K562 (cell line): ENCODE measurements at regions not wholly inside any gene's neighbourhood (a gene's known extent, or its start where the extent isn't known, plus 50 kb on each side); places are given as distances from the start of the nearest gene placed in this dataset.

ENCODE experiments used
- ATAC-seq: fragments of 200-7000 bp; cut with Tn5 transposase; 3 replicates; pipeline ENCODE4 v1.9.1; 2020; ENCODE audit warnings: moderate library complexity
- BruUV-seq: library from RNA; stranded (reverse); fragments of 400-500 nt; replicated peaks from 2 replicates; lab custom pipeline; 2021; lab: Mats Ljungman, UMichigan
- CTCF ChIA-PET: fragments of 300-600 bp; formaldehyde crosslinking; extraction: SDS; loops from one replicate; lab custom pipeline; 2021; ENCODE audit warnings: low intra/inter-chr PET ratio; lab: Yijun Ruan, JAX
- POLR2A ChIA-PET: fragments of 300-600, 350-650 bp; sonication (Branson Sonifier 250); formaldehyde crosslinking; extraction: SDS; loops from one replicate; lab custom pipeline; 2021; ENCODE audit warnings: antibody characterized with exemption, inconsistent platforms; lab: Yijun Ruan, JAX
- DNase-seq, 4 experiments: peaks; one replicate each; pipeline versions ENCODE4 v3.0.0 to v3.0.0-alpha.2; 2011 to 2018; ENCODE audit warnings: low spot score in 3 of 4, mixed read lengths in 3 of 4; ENCODE audit errors: extremely low read depth in 1 of 4
- FAIRE-seq: peaks from 2 replicates; lab custom pipeline; 2011; peaks lifted over from hg19 to GRCh38; lab: Jason Lieb, UNC
- H2AFZ ChIP-seq: 2 replicates; pipeline ENCODE4 v1.6.0; 2011; ENCODE audit warnings: low read depth, low read length, control low read depth, inconsistent platforms
- H3K27ac ChIP-seq: fragments of 200-600 bp; 3 replicates; pipeline ENCODE4 v1.8.0; 2011; ENCODE audit warnings: low read depth, mild to moderate bottlenecking, control low read depth, inconsistent platforms, low read length, moderate library complexity, mixed read lengths; ENCODE audit errors: extremely low read depth
- H3K27me3 ChIP-seq, 2 experiments: fragments of 300-600 bp in 1 of 2; 2 replicates in 1 of 2; 3 replicates in 1 of 2; pipeline versions ENCODE4 v1.6.0 to v1.8.0; 2011; ENCODE audit warnings: inconsistent platforms in 2 of 2, low read length in 2 of 2, mild to moderate bottlenecking in 1 of 2, mixed read lengths in 1 of 2, moderate library complexity in 1 of 2; ENCODE audit not compliant: control insufficient read depth in 2 of 2, insufficient read depth in 2 of 2
- H3K36me3 ChIP-seq: fragments of 300-600 bp; 3 replicates; pipeline ENCODE4 v1.8.0; 2011; ENCODE audit warnings: mild to moderate bottlenecking, low read length, inconsistent platforms; ENCODE audit not compliant: control insufficient read depth, insufficient read depth
- H3K4me1 ChIP-seq, 2 experiments: fragments of 200-600 bp in 1 of 2; replicated peaks in 1 of 2; 2 replicates in 1 of 2; 3 replicates in 1 of 2; pipeline versions ENCODE4 v1.5.1 to v1.8.0; 2011; ENCODE audit warnings: inconsistent platforms in 2 of 2, low read length in 2 of 2, mild to moderate bottlenecking in 1 of 2, mixed read lengths in 1 of 2, moderate library complexity in 1 of 2; ENCODE audit not compliant: control insufficient read depth in 2 of 2, insufficient read depth in 2 of 2
- H3K4me2 ChIP-seq: 2 replicates; pipeline ENCODE4 v1.6.1; 2011; ENCODE audit warnings: low read length, control low read depth, inconsistent platforms, mixed read lengths; ENCODE audit not compliant: insufficient read depth
- H3K4me3 ChIP-seq: fragments of 200-600 bp; sonication (generic), shearing (Covaris generic); 2 replicates; pipeline ENCODE4 v1.5.1; 2016; ENCODE audit warnings: control low read depth, inconsistent platforms
- H3K79me2 ChIP-seq: fragments of 200-600 bp; 3 replicates; pipeline ENCODE4 v1.8.0; 2011; ENCODE audit warnings: low read length, inconsistent platforms; ENCODE audit not compliant: control insufficient read depth, insufficient read depth
- H3K9ac ChIP-seq, 2 experiments: 2 replicates each; pipeline versions ENCODE4 v1.6.0 to v1.6.1; 2011; ENCODE audit warnings: low read depth in 2 of 2, low read length in 2 of 2, control low read depth in 1 of 2, inconsistent platforms in 1 of 2, mild to moderate bottlenecking in 1 of 2, mixed read lengths in 1 of 2; ENCODE audit not compliant: insufficient read depth in 1 of 2
- H3K9me1 ChIP-seq: one replicate; pipeline ENCODE4 v1.6.0; 2011; ENCODE audit warnings: inconsistent platforms, mild to moderate bottlenecking, low read length, moderate library complexity; ENCODE audit not compliant: control insufficient read depth, insufficient read depth
- H3K9me3 ChIP-seq: replicated peaks from 2 replicates; pipeline ENCODE4 v1.5.1; 2011; ENCODE audit warnings: low read depth, low read length, inconsistent platforms; ENCODE audit not compliant: control insufficient read depth, insufficient read depth
- H4K20me1 ChIP-seq: replicated peaks from 2 replicates; pipeline ENCODE4 v1.6.1; 2011; ENCODE audit warnings: low read length, inconsistent platforms, mixed read lengths; ENCODE audit not compliant: control insufficient read depth, insufficient read depth
- ARID2 ChIP-seq: fragments of 450-650 bp; IDR thresholded peaks from 2 replicates; pipeline ENCODE4 v1.6.1; 2017; ENCODE audit warnings: antibody characterized with exemption, mild to moderate bottlenecking
- ARNT ChIP-seq, 2 experiments: fragments of 450-650 bp; IDR thresholded peaks; 2 replicates each; pipeline ENCODE4 v1.6.1; 2016; ENCODE audit warnings: mild to moderate bottlenecking in 1 of 2
- CHD4 ChIP-seq: fragments of 200-600 bp; sonication (generic); IDR thresholded peaks from 3 replicates; pipeline ENCODE4 v1.6.1; 2012; ENCODE audit warnings: low read depth, mild to moderate bottlenecking, mixed read lengths, low read length, inconsistent platforms; ENCODE audit not compliant: insufficient read depth, insufficient replicate concordance, poor library complexity, severe bottlenecking
- HNRNPL ChIP-seq: fragments of 200-400 bp; formaldehyde crosslinking; IDR thresholded peaks from 2 replicates; pipeline ENCODE4 v1.6.1; 2017; ENCODE audit warnings: low read depth, mild to moderate bottlenecking, low read length
- KLF13 ChIP-seq: fragments of 450-650 bp; IDR thresholded peaks from 2 replicates; pipeline ENCODE4 v1.6.1; 2016; ENCODE audit warnings: missing genetic modification characterization, low read depth, mild to moderate bottlenecking, missing compliant biosample characterization, moderate library complexity, borderline replicate concordance
- MAFG ChIP-seq: fragments of 450-650 bp; conservative IDR thresholded peaks from 2 replicates; pipeline ENCODE4 v1.6.1; 2016; ENCODE audit warnings: missing genetic modification characterization, missing compliant biosample characterization
- NFATC3 ChIP-seq: fragments of 450-650 bp; IDR thresholded peaks from 2 replicates; pipeline ENCODE4 v1.6.1; 2017; ENCODE audit warnings: mild to moderate bottlenecking
- NONO ChIP-seq, 2 experiments: fragments of 200-400 bp in 1 of 2; fragments of 450-650 bp in 1 of 2; formaldehyde crosslinking in 1 of 2; IDR thresholded peaks; 2 replicates each; pipeline ENCODE4 v1.6.1; 2017; ENCODE audit warnings: low read depth in 2 of 2, mild to moderate bottlenecking in 2 of 2, moderate library complexity in 2 of 2, low read length in 1 of 2
- OTX1 ChIP-seq: fragments of 450-650 bp; formaldehyde crosslinking; IDR thresholded peaks from 2 replicates; pipeline ENCODE4 v1.4.0; 2022; ENCODE audit warnings: mild to moderate bottlenecking
- RB1 ChIP-seq: fragments of 450-650 bp; IDR thresholded peaks from 2 replicates; pipeline ENCODE4 v1.6.1; 2017; ENCODE audit warnings: low read depth, mild to moderate bottlenecking
- TARDBP ChIP-seq: fragments of 450-650 bp; IDR thresholded peaks from 2 replicates; pipeline ENCODE4 v1.6.1; 2016
- U2AF1 ChIP-seq: fragments of 200-400 bp; formaldehyde crosslinking; optimal IDR thresholded peaks from 2 replicates; pipeline ENCODE3; 2017; ENCODE audit warnings: mild to moderate bottlenecking, low read depth, low read length, moderate library complexity
- USF2 ChIP-seq: sonication (generic); formaldehyde crosslinking; IDR thresholded peaks from 2 replicates; pipeline ENCODE4 v1.5.0; 2020; ENCODE audit warnings: missing genetic modification reagents
- ZBED1 ChIP-seq: IDR thresholded peaks from 2 replicates; pipeline ENCODE4 v1.6.1; 2014
- ZBTB9 ChIP-seq: fragments of 450-650 bp; formaldehyde crosslinking; IDR thresholded peaks from 2 replicates; pipeline ENCODE4 v1.4.0; 2020; ENCODE audit warnings: mild to moderate bottlenecking, moderate library complexity
- ZC3H4 ChIP-seq: sonication (generic); formaldehyde crosslinking; IDR thresholded peaks from 2 replicates; pipeline ENCODE4 v1.9.0; 2021; ENCODE audit warnings: missing genetic modification reagents, borderline replicate concordance
- ZNF217 ChIP-seq: sonication (generic); formaldehyde crosslinking; IDR thresholded peaks from 2 replicates; pipeline ENCODE4 v1.8.0; 2022; ENCODE audit warnings: mild to moderate bottlenecking, missing genetic modification reagents
- ZNF408 ChIP-seq: fragments of 250-450 bp; sonication (Bioruptor Pico); IDR thresholded peaks from 2 replicates; pipeline ENCODE4 v1.4.0; 2020; ENCODE audit warnings: low read depth, mild to moderate bottlenecking, moderate library complexity
- ZNF445 ChIP-seq: fragments of 250-450 bp; sonication (Bioruptor Pico); IDR thresholded peaks from 2 replicates; pipeline ENCODE4 v1.4.0; 2020; ENCODE audit warnings: low read depth, mild to moderate bottlenecking, moderate library complexity
- WGBS: fragments of 100-300 bp; shearing (Covaris generic); methylation state at CpG from one replicate; pipeline ENCODE4 v1.1.6; 2016; ENCODE audit warnings: low coverage, mixed read lengths; ENCODE audit not compliant: insufficient coverage; ENCODE audit errors: missing lambda C conversion rate; 5-methylcytosine and 5-hydroxymethylcytosine counted together
- in situ Hi-C: fragments of 300-500 bp; cut with MboI; formaldehyde crosslinking; loops from 4 replicates; pipeline ENCODE4 v1.15.0; 2018; ENCODE audit warnings: inconsistent platforms, mixed read lengths
- intact Hi-C: fragments of 100-400 bp; cut with micrococcal nuclease; formaldehyde crosslinking; loops from 2 replicates; pipeline ENCODE4 v1.14.2; 2022

GRCh38 chr2:226327830-226328229 is 471.8 kb downstream of the IRS1 start:
- intact Hi-C loops = no loop called here
- no peak overlapping the region for H3K9ac ChIP-seq

GRCh38 chr2:226325526-226325925 is 474.1 kb downstream of the IRS1 start:
- intact Hi-C loops (no loop called here), in situ Hi-C loops (no loop called here)
- no peak overlapping the region for H3K4me3 ChIP-seq
- ChIA-PET POLR2A (no interaction called here), CTCF (no interaction called here)
- H2AFZ ChIP-seq = no peak overlapping the region
- DNase-seq (no peak), FAIRE-seq (no peak), ATAC-seq (no peak)
- TF ChIP-seq NFATC3 (no peak), ARNT (IDR thresholded peaks at IDR 0.05) (no peak), NONO (IDR thresholded peaks at IDR 0.05; ENCODE audit: low read depth in 2 of 2, low read length in 1 of 2) (no peak), USF2 (CRISPR knock-in tag) (no peak), ARID2 (no peak), ZC3H4 (no peak), HNRNPL (no peak), ZBED1 (no peak), ZNF408 (no peak), U2AF1 (no peak), MAFG (tag) (no peak), KLF13 (tag) (no peak), CHD4 (no peak), ZBTB9 (CRISPR knock-in tag) (no peak)
- H3K9me1 ChIP-seq = no peaks in the 10 kb centered on the region
- no peak overlapping the region for H3K4me2 ChIP-seq
- no peaks in the 10 kb centered on the region for H3K36me3 ChIP-seq
- no peaks in the 10 kb centered on the region for H3K9me3 ChIP-seq
- H3K27me3 ChIP-seq = no peaks in the 10 kb centered on the region
- no peaks in the 10 kb centered on the region for H4K20me1 ChIP-seq
- H3K4me1 ChIP-seq = no peaks in the 10 kb centered on the region
- no peaks in the 10 kb centered on the region for H3K79me2 ChIP-seq
- no peak overlapping the region for H3K9ac ChIP-seq
- no peak overlapping the region for H3K27ac ChIP-seq
- BruUV-seq = no TSS peak

More at GRCh38 chr2:226327830-226328229, 471.8 kb downstream of the IRS1 start:
- Histone ChIP-seq H3K36me3 (no peaks in the 10 kb centered on the region), H4K20me1 (no peaks in the 10 kb centered on the region), H2AFZ (no peak overlapping the region), H3K79me2 (no peaks in the 10 kb centered on the region), H3K27ac (no peak overlapping the region), H3K27me3 (no peaks in the 10 kb centered on the region), H3K4me1 (no peaks in the 10 kb centered on the region), H3K9me3 (no peaks in the 10 kb centered on the region), H3K4me2 (no peak overlapping the region), H3K4me3 (no peak overlapping the region), H3K9me1 (no peaks in the 10 kb centered on the region)
- no peak for TF ChIP-seq OTX1 (CRISPR knock-in tag)
- TF ChIP-seq ZNF217 (CRISPR knock-in tag) = no peak
- no peak for TF ChIP-seq TARDBP
- no peak for TF ChIP-seq RB1
- no peak for TF ChIP-seq ZNF445 (CRISPR knock-in tag)
- CTCF ChIA-PET = no interaction called here
- ATAC-seq (no peak), FAIRE-seq (no peak), DNase-seq (no peak)
- BruUV-seq = no TSS peak
- in situ Hi-C loops = no loop called here
- WGBS = 2% methylated on average over 4 of the region's 4 CpGs
- POLR2A ChIA-PET = no interaction called here
